Neural cell (in vitro differentiated cells): ENCODE measurements at regions not wholly inside any gene's neighbourhood (a gene's known extent, or its start where the extent isn't known, plus 50 kb on each side); places are given as distances from the start of the nearest gene placed in this dataset.

Experiments
- H2AFZ ChIP-seq: fragments of 200-600, 300-800 bp; sonication (generic), shearing (Covaris generic); 2 replicates; pipeline ENCODE4 v1.6.0; 2014; ENCODE audit warnings: low read depth, mild to moderate bottlenecking, antibody characterized with exemption, low read length, moderate library complexity
- H3F3A ChIP-seq: fragments of 200-600 bp; shearing (Covaris generic); 2 replicates; pipeline ENCODE4 v1.6.1; 2016; ENCODE audit warnings: mild to moderate bottlenecking, moderate library complexity, mixed read lengths, antibody characterized with exemption, low read length; ENCODE audit not compliant: insufficient read depth, poor library complexity, severe bottlenecking
- H3K27ac ChIP-seq: fragments of 200-600, 300-800 bp; sonication (generic), shearing (Covaris generic); 2 replicates; pipeline ENCODE4 v1.5.1; 2014; ENCODE audit warnings: mild to moderate bottlenecking, low read length, moderate library complexity
- H3K27me3 ChIP-seq: fragments of 300-800, 200-600 bp; sonication (generic), shearing (Covaris generic); 2 replicates; pipeline ENCODE4 v1.6.0; 2014; ENCODE audit warnings: mild to moderate bottlenecking, low read depth, low read length, moderate library complexity; ENCODE audit not compliant: insufficient read depth
- H3K36me3 ChIP-seq: fragments of 300-800, 200-600 bp; sonication (generic), shearing (Covaris generic); 2 replicates; pipeline ENCODE4 v1.5.1; 2014; ENCODE audit warnings: mild to moderate bottlenecking, antibody characterized with exemption, low read length, moderate library complexity; ENCODE audit not compliant: insufficient read depth
- H3K4me2 ChIP-seq: fragments of 300-800, 200-600 bp; sonication (generic), shearing (Covaris generic); 2 replicates; pipeline ENCODE4 v1.6.0; 2014; ENCODE audit warnings: mild to moderate bottlenecking, low read length
- H3K4me3 ChIP-seq: fragments of 300-800, 200-600 bp; sonication (generic), shearing (Covaris generic); 2 replicates; pipeline ENCODE4 v1.5.1; 2014; ENCODE audit warnings: mild to moderate bottlenecking, low read length, moderate library complexity
- H3K79me2 ChIP-seq: fragments of 200-600 bp; shearing (Covaris generic); replicated peaks from 2 replicates; pipeline ENCODE4 v1.6.0; 2014; ENCODE audit warnings: mild to moderate bottlenecking, low read length, moderate library complexity; ENCODE audit not compliant: insufficient read depth
- H3K9ac ChIP-seq: fragments of 300-800, 200-600 bp; sonication (generic), shearing (Covaris generic); 2 replicates; pipeline ENCODE4 v1.6.1; 2016; ENCODE audit warnings: mild to moderate bottlenecking, low read length, mixed read lengths
- H3K9me2 ChIP-seq: fragments of 200-600 bp; shearing (Covaris generic); 2 replicates; pipeline ENCODE4 v1.6.1; 2016; ENCODE audit warnings: mild to moderate bottlenecking, low read length, mixed read lengths; ENCODE audit not compliant: insufficient read depth
- H3K9me3 ChIP-seq: fragments of 200-600, 300-800 bp; sonication (generic), shearing (Covaris generic); 2 replicates; pipeline ENCODE4 v1.6.1; 2016; ENCODE audit warnings: mild to moderate bottlenecking, mixed run types, low read length, moderate library complexity, mixed read lengths
- H4K20me1 ChIP-seq: fragments of 200-600 bp; shearing (Covaris generic); 2 replicates; pipeline ENCODE4 v1.6.1; 2016; ENCODE audit warnings: mild to moderate bottlenecking, mixed run types; ENCODE audit not compliant: insufficient read depth
- EP300 ChIP-seq: fragments of 450-650 bp; conservative IDR thresholded peaks from 2 replicates; pipeline ENCODE4 v1.6.1; 2014; ENCODE audit warnings: antibody characterized with exemption, mild to moderate bottlenecking, moderate library complexity; ENCODE audit not compliant: poor library complexity, severe bottlenecking
- EZH2 ChIP-seq: fragments of 200-600, 300-800 bp; shearing (Covaris generic), sonication (generic); IDR thresholded peaks from 2 replicates; pipeline ENCODE4 v1.6.1; 2014; ENCODE audit warnings: antibody characterized with exemption, low read length, borderline replicate concordance, mild to moderate bottlenecking; ENCODE audit not compliant: insufficient read depth, poor library complexity, severe bottlenecking
- MXI1 ChIP-seq: fragments of 450-650 bp; conservative IDR thresholded peaks from 2 replicates; pipeline ENCODE4 v1.6.1; 2014; ENCODE audit warnings: antibody characterized with exemption, mild to moderate bottlenecking; ENCODE audit not compliant: poor library complexity, severe bottlenecking
- POLR2AphosphoS5 ChIP-seq: IDR thresholded peaks from 2 replicates; pipeline ENCODE4 v1.6.1; 2012
- RAD21 ChIP-seq: fragments of 450-650 bp; conservative IDR thresholded peaks from 2 replicates; pipeline ENCODE4 v1.6.1; 2014; ENCODE audit warnings: antibody characterized with exemption, mild to moderate bottlenecking, moderate library complexity
- SMC3 ChIP-seq: fragments of 450-650 bp; conservative IDR thresholded peaks from 2 replicates; pipeline ENCODE4 v1.6.1; 2014; ENCODE audit warnings: antibody characterized with exemption, mild to moderate bottlenecking, moderate library complexity; ENCODE audit not compliant: poor library complexity
- TAF1 ChIP-seq: IDR thresholded peaks from 2 replicates; pipeline ENCODE4 v1.6.1; 2012; ENCODE audit warnings: low read depth
- TF ChIP-seq, protein P1 (sequence below): IDR thresholded peaks from 2 replicates; pipeline ENCODE4 v1.6.1; 2012; ENCODE audit warnings: borderline replicate concordance
- TF ChIP-seq, protein P2 (sequence below): fragments of 450-650 bp; IDR thresholded peaks from 2 replicates; pipeline ENCODE4 v1.5.1; 2014; ENCODE audit warnings: antibody characterized with exemption, mild to moderate bottlenecking, moderate library complexity; ENCODE audit not compliant: poor library complexity, severe bottlenecking

DNA sequence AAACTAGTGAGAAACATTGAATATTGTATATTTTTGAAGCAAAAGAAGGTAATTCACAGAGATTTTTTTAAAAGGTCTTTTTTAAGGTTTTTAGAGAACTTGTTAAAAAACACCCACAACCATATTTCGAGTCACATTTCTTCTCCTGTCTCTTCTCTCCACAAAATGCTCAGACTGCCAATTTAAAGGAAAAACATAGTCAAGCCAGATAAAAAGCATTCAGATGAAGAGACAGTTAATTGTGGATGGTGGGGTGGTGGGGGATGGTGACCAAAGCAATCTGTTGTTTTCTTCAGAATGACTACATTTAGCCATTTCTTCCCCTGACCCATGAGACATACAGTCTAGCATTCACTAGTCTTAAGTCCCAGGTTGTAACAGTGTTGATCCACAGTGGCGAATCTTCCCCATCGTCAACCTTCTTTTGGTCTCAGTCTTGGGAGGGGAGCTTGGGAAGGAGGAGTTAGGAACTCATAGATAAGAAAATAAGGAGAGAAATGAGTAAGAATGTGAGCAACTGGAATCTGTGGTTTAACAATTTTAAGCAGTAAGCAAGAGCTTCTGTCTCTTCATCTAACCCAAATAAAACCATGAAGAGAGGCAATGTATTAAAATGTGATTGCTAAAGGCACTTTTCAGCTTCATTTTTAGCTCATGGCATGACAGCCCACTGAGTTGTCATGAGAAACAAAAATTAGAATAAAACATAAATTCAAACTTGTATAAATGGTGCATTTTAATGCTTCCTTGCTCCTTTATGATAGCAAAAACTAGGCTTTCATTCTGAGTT is 413.7 kb upstream of the FSHR start:
- no peaks in the 10 kb centered on the region for H3K27me3 ChIP-seq
- no peak overlapping the region for H3K4me3 ChIP-seq
- H3K4me2 ChIP-seq: no peak overlapping the region
- no peaks in the 10 kb centered on the region for H3K9me3 ChIP-seq
- no peak overlapping the region for H3K27ac ChIP-seq
- no peaks in the 10 kb centered on the region for H3K9me2 ChIP-seq
- no peaks in the 10 kb centered on the region for H3K36me3 ChIP-seq
- H3K79me2 ChIP-seq: no peaks in the 10 kb centered on the region
- no peak overlapping the region for H2AFZ ChIP-seq
- no peak overlapping the region for H3K9ac ChIP-seq
- no peaks in the 10 kb centered on the region for H3F3A ChIP-seq
- no peaks in the 10 kb centered on the region for H4K20me1 ChIP-seq
- TF ChIP-seq, protein P1, sequence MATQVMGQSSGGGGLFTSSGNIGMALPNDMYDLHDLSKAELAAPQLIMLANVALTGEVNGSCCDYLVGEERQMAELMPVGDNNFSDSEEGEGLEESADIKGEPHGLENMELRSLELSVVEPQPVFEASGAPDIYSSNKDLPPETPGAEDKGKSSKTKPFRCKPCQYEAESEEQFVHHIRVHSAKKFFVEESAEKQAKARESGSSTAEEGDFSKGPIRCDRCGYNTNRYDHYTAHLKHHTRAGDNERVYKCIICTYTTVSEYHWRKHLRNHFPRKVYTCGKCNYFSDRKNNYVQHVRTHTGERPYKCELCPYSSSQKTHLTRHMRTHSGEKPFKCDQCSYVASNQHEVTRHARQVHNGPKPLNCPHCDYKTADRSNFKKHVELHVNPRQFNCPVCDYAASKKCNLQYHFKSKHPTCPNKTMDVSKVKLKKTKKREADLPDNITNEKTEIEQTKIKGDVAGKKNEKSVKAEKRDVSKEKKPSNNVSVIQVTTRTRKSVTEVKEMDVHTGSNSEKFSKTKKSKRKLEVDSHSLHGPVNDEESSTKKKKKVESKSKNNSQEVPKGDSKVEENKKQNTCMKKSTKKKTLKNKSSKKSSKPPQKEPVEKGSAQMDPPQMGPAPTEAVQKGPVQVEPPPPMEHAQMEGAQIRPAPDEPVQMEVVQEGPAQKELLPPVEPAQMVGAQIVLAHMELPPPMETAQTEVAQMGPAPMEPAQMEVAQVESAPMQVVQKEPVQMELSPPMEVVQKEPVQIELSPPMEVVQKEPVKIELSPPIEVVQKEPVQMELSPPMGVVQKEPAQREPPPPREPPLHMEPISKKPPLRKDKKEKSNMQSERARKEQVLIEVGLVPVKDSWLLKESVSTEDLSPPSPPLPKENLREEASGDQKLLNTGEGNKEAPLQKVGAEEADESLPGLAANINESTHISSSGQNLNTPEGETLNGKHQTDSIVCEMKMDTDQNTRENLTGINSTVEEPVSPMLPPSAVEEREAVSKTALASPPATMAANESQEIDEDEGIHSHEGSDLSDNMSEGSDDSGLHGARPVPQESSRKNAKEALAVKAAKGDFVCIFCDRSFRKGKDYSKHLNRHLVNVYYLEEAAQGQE: no peak
- TF ChIP-seq EZH2 (no peak), MXI1 (no peak)

DNA sequence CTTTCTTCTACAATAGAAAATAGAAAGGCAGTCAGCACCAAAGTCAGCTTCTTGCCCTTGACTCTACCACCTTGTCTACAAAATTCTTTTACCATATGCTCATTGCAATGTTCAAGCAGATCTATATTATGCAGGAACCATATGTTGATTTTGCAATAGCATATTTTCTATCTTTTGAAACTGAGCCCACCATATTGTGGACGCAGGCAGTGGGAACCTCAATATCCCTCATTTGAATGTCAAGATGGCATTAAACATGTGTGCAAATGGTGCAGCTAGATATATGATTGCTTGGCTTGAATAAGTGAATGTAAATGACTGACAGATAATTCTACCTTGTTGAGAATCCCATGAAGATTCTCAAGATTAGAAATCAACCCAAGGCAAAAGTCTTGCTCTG is 412.7 kb upstream of the FSHR start:
- H3K9ac ChIP-seq: no peak overlapping the region
- H3K4me3 ChIP-seq: no peak overlapping the region
- H3K36me3 ChIP-seq: no peaks in the 10 kb centered on the region
- H3K9me3 ChIP-seq: no peaks in the 10 kb centered on the region
- H2AFZ ChIP-seq: no peak overlapping the region
- H3K9me2 ChIP-seq: no peaks in the 10 kb centered on the region
- no peaks in the 10 kb centered on the region for H4K20me1 ChIP-seq
- no peak overlapping the region for H3K27ac ChIP-seq
- H3K4me2 ChIP-seq: no peak overlapping the region
- no peaks in the 10 kb centered on the region for H3F3A ChIP-seq
- H3K79me2 ChIP-seq: no peaks in the 10 kb centered on the region
- TF ChIP-seq MXI1: no peak
- H3K27me3 ChIP-seq: no peaks in the 10 kb centered on the region

DNA sequence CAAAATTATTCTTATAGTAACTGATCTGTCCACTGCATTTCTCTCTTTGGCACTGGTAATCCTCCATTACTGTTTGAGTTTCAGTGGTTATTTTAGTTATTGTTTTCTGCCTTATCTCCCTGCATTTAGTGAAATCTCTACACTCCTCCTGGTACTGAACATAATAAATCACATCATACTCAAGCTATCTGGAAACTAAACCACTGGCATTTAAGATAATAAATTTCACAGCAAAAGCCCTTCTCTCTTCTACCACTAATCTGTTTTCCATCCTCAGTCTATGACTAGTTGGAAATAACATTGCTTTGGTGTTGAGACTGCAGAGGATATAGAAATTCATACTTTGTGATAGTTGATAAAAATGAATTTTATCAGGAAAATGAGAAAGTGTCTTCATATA is 399.3 kb upstream of the FSHR start:
- H3K9me2 ChIP-seq: no peaks in the 10 kb centered on the region
- no peaks in the 10 kb centered on the region for H3K27me3 ChIP-seq
- H2AFZ ChIP-seq: no peak overlapping the region
- H3F3A ChIP-seq: no peaks in the 10 kb centered on the region
- no peak overlapping the region for H3K27ac ChIP-seq
- no peak overlapping the region for H3K9ac ChIP-seq
- H3K4me3 ChIP-seq: no peak overlapping the region
- no peaks in the 10 kb centered on the region for H4K20me1 ChIP-seq
- TF ChIP-seq POLR2AphosphoS5 (no peak), RAD21 (no peak), EP300 (no peak), MXI1 (no peak), SMC3 (no peak), EZH2 (no peak), TAF1 (no peak)
- TF ChIP-seq, protein P2, sequence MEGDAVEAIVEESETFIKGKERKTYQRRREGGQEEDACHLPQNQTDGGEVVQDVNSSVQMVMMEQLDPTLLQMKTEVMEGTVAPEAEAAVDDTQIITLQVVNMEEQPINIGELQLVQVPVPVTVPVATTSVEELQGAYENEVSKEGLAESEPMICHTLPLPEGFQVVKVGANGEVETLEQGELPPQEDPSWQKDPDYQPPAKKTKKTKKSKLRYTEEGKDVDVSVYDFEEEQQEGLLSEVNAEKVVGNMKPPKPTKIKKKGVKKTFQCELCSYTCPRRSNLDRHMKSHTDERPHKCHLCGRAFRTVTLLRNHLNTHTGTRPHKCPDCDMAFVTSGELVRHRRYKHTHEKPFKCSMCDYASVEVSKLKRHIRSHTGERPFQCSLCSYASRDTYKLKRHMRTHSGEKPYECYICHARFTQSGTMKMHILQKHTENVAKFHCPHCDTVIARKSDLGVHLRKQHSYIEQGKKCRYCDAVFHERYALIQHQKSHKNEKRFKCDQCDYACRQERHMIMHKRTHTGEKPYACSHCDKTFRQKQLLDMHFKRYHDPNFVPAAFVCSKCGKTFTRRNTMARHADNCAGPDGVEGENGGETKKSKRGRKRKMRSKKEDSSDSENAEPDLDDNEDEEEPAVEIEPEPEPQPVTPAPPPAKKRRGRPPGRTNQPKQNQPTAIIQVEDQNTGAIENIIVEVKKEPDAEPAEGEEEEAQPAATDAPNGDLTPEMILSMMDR: no peak
- TF ChIP-seq, protein P1: no peak
- H3K9me3 ChIP-seq: no peaks in the 10 kb centered on the region
- H3K79me2 ChIP-seq: no peaks in the 10 kb centered on the region
- H3K4me2 ChIP-seq: no peak overlapping the region
- no peaks in the 10 kb centered on the region for H3K36me3 ChIP-seq
